Stimulated activated naive B cell treated with anti-CD40 and anti-IgM and Interleukin-4, amounts not matched to agents 10 μg/mL and 1 μg/mL and 100 μg/mL, for 72 hours (primary cell): ENCODE measurements at regions not wholly inside any gene's neighbourhood (a gene's known extent, or its start where the extent isn't known, plus 50 kb on each side); places are given as distances from the start of the nearest gene placed in this dataset.
"Not testable (repeated sequence)": the region's sequence is repeated elsewhere in the genome, so short reads cannot be mapped to it uniquely, and the experiment has no call there.

ENCODE experiments used
- ATAC-seq, 2 donors: fragments of 150-1000 bp; cut with Tn5 transposase; replicated peaks; 2 replicates each; pipeline ENCODE4 v1.10.0; 2021; ENCODE audit warnings: moderate library complexity in 1 of 2
- DNase-seq: peaks from one replicate; pipeline ENCODE4 v3.0.0; 2021
- H3K27ac Mint-ChIP-seq: one replicate; pipeline ENCODE4 v1.8.0; 2022; ENCODE audit warnings: mild to moderate bottlenecking, mixed read lengths
- H3K27me3 Mint-ChIP-seq, 2 donors: one replicate each; pipeline ENCODE4 v1.8.0; 2022; ENCODE audit warnings: mixed read lengths in 2 of 2
- H3K36me3 Mint-ChIP-seq, 2 donors: one replicate each; pipeline ENCODE4 v1.8.0; 2022; ENCODE audit warnings: mixed read lengths in 2 of 2, mild to moderate bottlenecking in 1 of 2
- H3K4me1 Mint-ChIP-seq, 2 donors: one replicate each; pipeline ENCODE4 v1.8.0; 2022; ENCODE audit warnings: mixed read lengths in 2 of 2, mild to moderate bottlenecking in 1 of 2
- H3K4me3 Mint-ChIP-seq, 2 donors: one replicate each; pipeline ENCODE4 v1.8.0; 2022; ENCODE audit warnings: mild to moderate bottlenecking in 2 of 2, mixed read lengths in 2 of 2, moderate library complexity in 1 of 2
- H3K9me3 Mint-ChIP-seq, 2 donors: one replicate each; pipeline ENCODE4 v1.8.0; 2022; ENCODE audit warnings: mixed read lengths in 2 of 2, mild to moderate bottlenecking in 1 of 2

GRCh38 chr11:134609361-134610115 is 197.5 kb upstream of the B3GAT1 start:
- Mint-ChIP-seq H3K36me3 (no peaks in the 10 kb centered on the region), H3K27me3 (no peaks in the 10 kb centered on the region), H3K9me3 (peaks cover 0 to 5% of the 10 kb centered on the region in 2 donors), H3K4me1 (no peaks in the 10 kb centered on the region), H3K27ac (no peak overlapping the region), H3K4me3 (no peak overlapping the region)
- ATAC-seq = no peak
- no peak for DNase-seq

- Mint-ChIP-seq H3K36me3 (no peaks in the 10 kb centered on the region), H3K4me1 (no peaks in the 10 kb centered on the region), H3K4me3 (no peak overlapping the region), H3K27me3 (no peaks in the 10 kb centered on the region), H3K27ac (no peak overlapping the region), H3K9me3 (no peaks in the 10 kb centered on the region)
- DNase-seq (no peak), ATAC-seq (no peak)
These were observed 196.1 kb upstream of the B3GAT1 start for GRCh38 chr11:134607963-134608750.

GRCh38 chr11:134606251-134606650 is 194.2 kb upstream of the B3GAT1 start:
- no peak overlapping the region for H3K27ac Mint-ChIP-seq
- no peaks in the 10 kb centered on the region for H3K9me3 Mint-ChIP-seq
- H3K27me3 Mint-ChIP-seq = peaks cover 0 to 4% of the 10 kb centered on the region in 2 donors
- H3K4me3 Mint-ChIP-seq = no peak overlapping the region
- ATAC-seq (no peak), DNase-seq (no peak)
- H3K36me3 Mint-ChIP-seq = no peaks in the 10 kb centered on the region
- H3K4me1 Mint-ChIP-seq = no peaks in the 10 kb centered on the region

- Mint-ChIP-seq H3K4me1 (no peaks in the 10 kb centered on the region), H3K27me3 (peaks cover 0 to 4% of the 10 kb centered on the region in 2 donors), H3K36me3 (no peaks in the 10 kb centered on the region), H3K27ac (no peak overlapping the region), H3K9me3 (peaks cover 0 to 1% of the 10 kb centered on the region in 2 donors), H3K4me3 (no peak overlapping the region)
- no peak for DNase-seq
- ATAC-seq = no peak
These were observed 192.8 kb upstream of the B3GAT1 start for GRCh38 chr11:134604886-134605285.

GRCh38 chr11:134599299-134599771 is 187.3 kb upstream of the B3GAT1 start:
- no peak overlapping the region for H3K4me3 Mint-ChIP-seq
- DNase-seq (no peak), ATAC-seq (no peak)
- H3K27me3 Mint-ChIP-seq = peaks cover 6 to 18% of the 10 kb centered on the region in 2 donors
- no peak overlapping the region for H3K27ac Mint-ChIP-seq
- peaks cover 0 to 1% of the 10 kb centered on the region in 2 donors for H3K9me3 Mint-ChIP-seq
- no peaks in the 10 kb centered on the region for H3K36me3 Mint-ChIP-seq
- peaks cover 0 to 1% of the 10 kb centered on the region in 2 donors for H3K4me1 Mint-ChIP-seq

- Mint-ChIP-seq H3K27ac (no peak overlapping the region), H3K36me3 (no peaks in the 10 kb centered on the region), H3K27me3 (peaks cover 6 to 18% of the 10 kb centered on the region in 2 donors), H3K9me3 (peaks cover 0 to 1% of the 10 kb centered on the region in 2 donors), H3K4me1 (peaks cover 0 to 1% of the 10 kb centered on the region in 2 donors), H3K4me3 (no peak overlapping the region)
- DNase-seq = no peak
- no peak for ATAC-seq
These were observed 186.3 kb upstream of the B3GAT1 start for GRCh38 chr11:134598368-134598767.

- Mint-ChIP-seq H3K4me3 (no peak overlapping the region), H3K4me1 (peaks cover 0 to 1% of the 10 kb centered on the region in 2 donors), H3K9me3 (peaks cover 0 to 1% of the 10 kb centered on the region in 2 donors), H3K27ac (no peak overlapping the region), H3K36me3 (no peaks in the 10 kb centered on the region), H3K27me3 (peaks cover 6 to 18% of the 10 kb centered on the region in 2 donors)
- DNase-seq (no peak), ATAC-seq (no peak)
These were observed 185.4 kb upstream of the B3GAT1 start for GRCh38 chr11:134597452-134597851.

- Mint-ChIP-seq H3K36me3 (no peaks in the 10 kb centered on the region), H3K4me1 (peaks cover 0 to 1% of the 10 kb centered on the region in 2 donors), H3K27me3 (peaks cover 6 to 14% of the 10 kb centered on the region in 2 donors), H3K4me3 (no peak overlapping the region), H3K9me3 (peaks cover 0 to 1% of the 10 kb centered on the region in 2 donors), H3K27ac (no peak overlapping the region)
- no peak for ATAC-seq
- no peak for DNase-seq
These were observed 184.4 kb upstream of the B3GAT1 start for GRCh38 chr11:134596404-134596803.

- peak; percentile 50 to 61 for ATAC-seq
- H3K36me3 Mint-ChIP-seq = no peaks in the 10 kb centered on the region
These were observed 180.4 kb upstream of the B3GAT1 start for GRCh38 chr11:134592391-134592990.

GRCh38 chr11:134591338-134591737 is 179.3 kb upstream of the B3GAT1 start:
- Mint-ChIP-seq H3K4me3 (no peak overlapping the region), H3K27me3 (peaks cover 7% of the 10 kb centered on the region in 2 donors), H3K9me3 (no peaks in the 10 kb centered on the region), H3K27ac (no peak overlapping the region), H3K4me1 (no peaks in the 10 kb centered on the region), H3K36me3 (no peaks in the 10 kb centered on the region)
- DNase-seq = no peak
- no peak for ATAC-seq

More at GRCh38 chr11:134592391-134592990, 180.4 kb upstream of the B3GAT1 start:
- DNase-seq = no peak
- Mint-ChIP-seq H3K27me3 (peaks cover 0 to 7% of the 10 kb centered on the region in 2 donors), H3K27ac (no peak overlapping the region), H3K4me3 (no peak overlapping the region), H3K4me1 (no peaks in the 10 kb centered on the region), H3K9me3 (no peaks in the 10 kb centered on the region)

- peaks cover 11 to 12% of the 10 kb centered on the region in 2 donors for H3K27me3 Mint-ChIP-seq
- ATAC-seq = no peak
- H3K27ac Mint-ChIP-seq = no peak overlapping the region
- no peak overlapping the region for H3K4me3 Mint-ChIP-seq
- peaks cover 0 to 3% of the 10 kb centered on the region in 2 donors for H3K4me1 Mint-ChIP-seq
- no peaks in the 10 kb centered on the region for H3K36me3 Mint-ChIP-seq
- H3K9me3 Mint-ChIP-seq = no peaks in the 10 kb centered on the region
- DNase-seq = no peak
These were observed 177.1 kb upstream of the B3GAT1 start for GRCh38 chr11:134589129-134589528.

GRCh38 chr11:134588460-134589110 is 176.5 kb upstream of the B3GAT1 start:
- not testable (repeated sequence) for ATAC-seq, H3K4me1 Mint-ChIP-seq, DNase-seq, H3K27ac Mint-ChIP-seq, H3K9me3 Mint-ChIP-seq, H3K4me3 Mint-ChIP-seq, H3K36me3 Mint-ChIP-seq
- peaks cover 11 to 18% of the 10 kb centered on the region in 2 donors for H3K27me3 Mint-ChIP-seq

GRCh38 chr11:134587345-134587744 is 175.3 kb upstream of the B3GAT1 start:
- Mint-ChIP-seq H3K9me3 (no peaks in the 10 kb centered on the region), H3K27ac (no peak overlapping the region)

GRCh38 chr11:134586726-134587125 is 174.7 kb upstream of the B3GAT1 start:
- Mint-ChIP-seq H3K4me1 (peaks cover 4 to 15% of the 10 kb centered on the region in 2 donors), H3K27ac (no peak overlapping the region), H3K4me3 (no peak overlapping the region), H3K9me3 (no peaks in the 10 kb centered on the region), H3K36me3 (no peaks in the 10 kb centered on the region), H3K27me3 (peaks cover 11 to 23% of the 10 kb centered on the region in 2 donors)
- DNase-seq (no peak), ATAC-seq (no peak)

More at GRCh38 chr11:134587345-134587744, 175.3 kb upstream of the B3GAT1 start:
- no peak for DNase-seq
- ATAC-seq = no peak
- H3K36me3 Mint-ChIP-seq = no peaks in the 10 kb centered on the region
- no peak overlapping the region for H3K4me3 Mint-ChIP-seq
- peaks cover 11 to 23% of the 10 kb centered on the region in 2 donors for H3K27me3 Mint-ChIP-seq
- H3K4me1 Mint-ChIP-seq = peaks cover 4 to 15% of the 10 kb centered on the region in 2 donors
